ENCODE measurements at regions not wholly inside any gene's neighbourhood (a gene's known extent, or its start where the extent isn't known, plus 50 kb on each side); places are given as distances from the start of the nearest gene placed in this dataset.

DNA sequence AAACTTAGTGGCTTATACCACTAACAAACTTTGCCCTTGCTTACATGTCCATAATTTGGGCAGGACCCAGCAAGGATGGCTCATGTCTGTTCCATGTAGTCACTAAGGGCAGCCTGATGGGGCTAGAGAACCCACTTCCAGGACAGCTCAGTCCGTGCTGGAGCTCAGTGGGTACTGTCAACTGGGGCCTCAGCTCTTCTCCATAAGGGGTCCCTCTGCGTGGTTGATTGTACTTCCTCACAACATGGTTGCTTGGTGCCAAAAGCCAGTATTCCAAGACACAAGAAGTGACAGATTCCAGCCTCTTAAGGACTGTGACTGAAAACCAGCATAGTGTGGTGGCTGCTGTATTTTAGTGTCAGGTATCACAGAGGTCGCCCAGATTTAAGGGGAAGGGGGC lies 675.2 kb downstream of the TBC1D22A start:
- TF ChIP-seq, protein P1, sequence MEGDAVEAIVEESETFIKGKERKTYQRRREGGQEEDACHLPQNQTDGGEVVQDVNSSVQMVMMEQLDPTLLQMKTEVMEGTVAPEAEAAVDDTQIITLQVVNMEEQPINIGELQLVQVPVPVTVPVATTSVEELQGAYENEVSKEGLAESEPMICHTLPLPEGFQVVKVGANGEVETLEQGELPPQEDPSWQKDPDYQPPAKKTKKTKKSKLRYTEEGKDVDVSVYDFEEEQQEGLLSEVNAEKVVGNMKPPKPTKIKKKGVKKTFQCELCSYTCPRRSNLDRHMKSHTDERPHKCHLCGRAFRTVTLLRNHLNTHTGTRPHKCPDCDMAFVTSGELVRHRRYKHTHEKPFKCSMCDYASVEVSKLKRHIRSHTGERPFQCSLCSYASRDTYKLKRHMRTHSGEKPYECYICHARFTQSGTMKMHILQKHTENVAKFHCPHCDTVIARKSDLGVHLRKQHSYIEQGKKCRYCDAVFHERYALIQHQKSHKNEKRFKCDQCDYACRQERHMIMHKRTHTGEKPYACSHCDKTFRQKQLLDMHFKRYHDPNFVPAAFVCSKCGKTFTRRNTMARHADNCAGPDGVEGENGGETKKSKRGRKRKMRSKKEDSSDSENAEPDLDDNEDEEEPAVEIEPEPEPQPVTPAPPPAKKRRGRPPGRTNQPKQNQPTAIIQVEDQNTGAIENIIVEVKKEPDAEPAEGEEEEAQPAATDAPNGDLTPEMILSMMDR (IDR thresholded peaks at IDR 0.05; ENCODE audit: low read depth, low read length, missing control alignments), result no peak
- no peak overlapping the region for H3K4me3 ChIP-seq (ENCODE audit: low read depth, low read length)
- no peak for DNase-seq (ENCODE audit: low read depth)

DNA sequence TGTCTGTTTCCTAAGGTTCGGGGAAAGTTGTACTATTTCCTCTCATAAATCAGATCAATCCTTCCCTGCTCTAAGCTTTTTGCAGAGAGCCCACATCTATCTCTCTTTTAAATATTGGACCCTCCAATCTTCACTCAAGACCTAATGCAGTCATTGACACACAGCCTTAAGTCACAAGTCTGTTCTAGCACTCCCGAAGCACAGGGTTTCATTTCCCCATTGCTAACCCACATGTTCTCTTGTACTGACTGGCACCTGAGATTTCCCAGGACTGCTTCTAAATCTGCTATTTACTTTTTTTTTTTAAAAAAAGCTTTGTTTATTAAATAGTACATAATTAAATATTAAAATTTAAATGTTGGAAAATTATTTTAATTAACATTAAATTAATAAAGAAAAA lies 674.7 kb downstream of the TBC1D22A start:
- TF ChIP-seq, protein P1 (IDR thresholded peaks at IDR 0.05; ENCODE audit: low read depth, low read length, missing control alignments), result no peak
- no peak for DNase-seq (ENCODE audit: low read depth)
- no peak overlapping the region for H3K4me3 ChIP-seq (ENCODE audit: low read depth, low read length)

DNA sequence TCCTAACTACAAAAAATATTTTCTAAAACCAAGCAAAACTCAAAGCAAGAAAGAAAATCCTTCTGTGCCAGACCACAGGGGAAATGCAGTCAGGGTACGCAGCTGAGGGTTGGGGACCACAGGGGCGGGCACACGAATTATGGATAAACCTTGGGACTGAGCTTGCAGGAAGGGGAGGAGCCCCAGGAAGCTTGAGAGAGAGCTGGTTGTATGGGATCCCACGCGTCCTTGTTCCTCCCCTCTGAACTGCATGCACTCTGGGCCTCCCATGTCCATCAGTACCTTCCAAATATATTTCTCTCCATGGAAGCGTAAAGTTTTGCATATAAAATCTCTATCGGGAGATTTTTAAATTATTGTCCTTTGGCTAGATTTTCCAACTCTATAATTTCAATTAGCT lies 673.4 kb downstream of the TBC1D22A start:
- no peak for DNase-seq (ENCODE audit: low read depth)
- no peak overlapping the region for H3K4me3 ChIP-seq (ENCODE audit: low read depth, low read length)
- TF ChIP-seq, protein P1 (IDR thresholded peaks at IDR 0.05; ENCODE audit: low read depth, low read length, missing control alignments), result no peak

DNA sequence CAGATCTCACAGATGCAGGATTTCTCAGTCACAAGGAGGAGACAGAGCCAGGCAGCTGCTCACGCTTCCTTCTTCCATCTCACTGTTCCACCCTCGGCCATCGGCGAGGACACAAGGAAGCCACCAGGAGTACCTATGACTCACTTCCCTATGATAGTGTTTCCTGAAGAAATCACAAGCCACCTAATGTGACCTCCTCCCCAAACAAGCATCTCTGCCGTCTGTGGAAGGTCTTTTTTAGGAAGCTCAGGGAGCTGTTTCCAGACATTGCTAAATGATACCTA lies 672.7 kb downstream of the TBC1D22A start:
- TF ChIP-seq, protein P1 (IDR thresholded peaks at IDR 0.05; ENCODE audit: low read depth, low read length, missing control alignments), result no peak
- no peak for DNase-seq (ENCODE audit: low read depth)
- no peak overlapping the region for H3K4me3 ChIP-seq (ENCODE audit: low read depth, low read length)

DNA sequence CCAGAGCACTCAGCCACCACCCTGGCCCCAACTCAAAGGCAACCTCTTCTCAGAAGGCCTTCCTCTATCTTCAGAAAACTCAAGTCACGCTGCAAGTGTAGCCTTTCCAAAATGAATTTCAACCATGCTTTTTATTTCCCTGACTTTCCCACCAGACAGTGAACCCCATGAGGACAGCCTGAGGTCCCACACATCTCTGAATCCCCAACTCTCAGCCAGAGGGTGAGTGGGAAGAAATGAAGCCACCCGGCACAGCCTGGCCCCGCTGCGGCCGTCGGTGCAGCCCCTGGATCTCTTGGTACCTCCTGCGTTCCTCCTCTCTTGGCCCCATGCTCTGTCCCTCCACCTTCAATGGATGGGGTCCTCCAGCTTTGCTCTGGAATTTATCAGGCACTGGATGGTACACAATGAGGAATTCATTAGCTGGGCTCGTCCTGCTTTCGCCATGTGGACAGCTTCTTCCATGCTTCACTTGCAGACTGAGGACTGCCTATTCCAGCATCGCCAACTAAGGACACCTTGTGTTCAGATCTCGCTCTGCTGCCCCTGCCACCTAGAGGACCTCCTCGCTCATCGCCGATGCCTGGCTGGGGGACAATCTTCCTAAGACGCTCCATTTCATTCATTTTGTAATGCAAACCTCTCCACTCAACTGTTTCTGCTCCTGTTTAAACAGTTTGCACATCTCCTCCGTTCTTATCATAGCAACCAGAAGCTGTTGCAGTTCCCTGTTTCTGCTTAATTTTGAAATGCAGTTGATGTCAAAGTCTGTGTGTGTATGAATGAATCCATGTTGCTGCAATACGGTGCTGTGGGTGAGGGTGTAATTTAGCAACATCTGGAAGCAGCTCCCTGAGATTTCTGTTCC lies 672.1 kb downstream of the TBC1D22A start:
- no peak for DNase-seq (ENCODE audit: low read depth)
- no peak overlapping the region for H3K4me3 ChIP-seq (ENCODE audit: low read depth, low read length)
- TF ChIP-seq, protein P1 (IDR thresholded peaks at IDR 0.05; ENCODE audit: low read depth, low read length, missing control alignments), result no peak

DNA sequence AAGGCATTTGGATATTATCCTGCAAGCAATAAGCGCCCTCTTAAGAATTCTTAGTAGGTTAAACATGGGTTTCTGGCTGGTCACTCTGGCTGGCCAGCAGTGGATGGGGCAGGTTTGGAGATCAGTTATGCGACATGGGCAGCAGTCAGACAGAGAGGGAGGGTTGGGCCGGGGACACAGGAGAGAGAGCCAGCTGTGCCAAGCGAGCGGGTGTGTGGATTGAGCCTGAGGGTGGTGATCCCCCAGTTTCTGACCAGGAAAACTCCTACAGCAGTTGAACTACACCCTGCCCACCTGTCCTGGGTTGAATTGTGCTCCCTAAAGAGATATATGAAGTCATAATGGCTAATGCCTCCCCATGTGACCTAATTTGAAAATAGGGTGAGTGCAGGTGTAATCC lies 671.2 kb downstream of the TBC1D22A start:
- H3K4me3 ChIP-seq (ENCODE audit: low read depth, low read length), result no peak overlapping the region
- no peak for DNase-seq (ENCODE audit: low read depth)
- TF ChIP-seq, protein P1 (IDR thresholded peaks at IDR 0.05; ENCODE audit: low read depth, low read length, missing control alignments), result no peak

DNA sequence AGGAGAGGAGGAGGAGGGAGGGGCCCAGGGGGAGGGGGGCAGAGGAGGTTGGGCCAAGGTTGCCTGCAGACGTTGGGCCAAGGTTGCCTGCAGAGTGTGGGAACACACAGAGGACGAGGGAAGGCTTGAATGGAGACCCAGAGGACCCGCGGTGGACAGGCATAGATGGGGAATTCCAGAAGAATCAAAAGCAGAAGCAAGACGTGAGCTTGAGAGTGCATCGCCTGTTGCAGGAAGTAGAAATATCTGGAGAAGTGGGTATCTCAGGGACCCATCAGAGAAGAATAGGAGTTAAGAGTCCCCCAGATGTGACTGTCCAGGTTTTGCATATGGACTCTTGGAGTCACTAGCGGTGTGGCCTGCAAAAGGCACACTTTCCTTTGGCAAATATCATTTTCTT lies 670.2 kb downstream of the TBC1D22A start:
- TF ChIP-seq, protein P1 (IDR thresholded peaks at IDR 0.05; ENCODE audit: low read depth, low read length, missing control alignments), result no peak
- no peak for DNase-seq (ENCODE audit: low read depth)
- H3K4me3 ChIP-seq (ENCODE audit: low read depth, low read length), result no peak overlapping the region
